ENCODE measurements at regions not wholly inside any gene's neighbourhood (a gene's known extent, or its start where the extent isn't known, plus 50 kb on each side); places are given as distances from the start of the nearest gene placed in this dataset.
"Not testable (repeated sequence)": the region's sequence is repeated elsewhere in the genome, so short reads cannot be mapped to it uniquely, and the experiment has no call there.

DNA sequence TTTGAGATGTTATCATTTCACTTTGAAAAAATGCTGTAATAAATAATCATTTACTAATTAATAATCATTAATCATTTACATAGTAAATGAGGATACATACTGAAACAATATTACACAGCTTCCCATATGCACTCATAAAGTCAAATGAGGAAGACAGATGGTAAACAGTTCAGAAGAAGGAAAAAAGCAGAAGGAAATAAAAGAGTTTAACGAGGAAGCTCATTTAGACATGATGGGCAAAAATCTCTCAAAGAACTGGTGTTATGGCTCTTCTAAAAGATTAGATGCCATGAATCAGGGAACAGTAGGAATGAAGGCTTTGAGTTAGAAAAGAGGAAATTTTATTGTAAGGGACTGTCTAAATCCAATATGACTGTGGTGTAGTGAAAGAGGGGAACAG is 347.6 kb downstream of the PTPRC start:
- no peak for DNase-seq

DNA sequence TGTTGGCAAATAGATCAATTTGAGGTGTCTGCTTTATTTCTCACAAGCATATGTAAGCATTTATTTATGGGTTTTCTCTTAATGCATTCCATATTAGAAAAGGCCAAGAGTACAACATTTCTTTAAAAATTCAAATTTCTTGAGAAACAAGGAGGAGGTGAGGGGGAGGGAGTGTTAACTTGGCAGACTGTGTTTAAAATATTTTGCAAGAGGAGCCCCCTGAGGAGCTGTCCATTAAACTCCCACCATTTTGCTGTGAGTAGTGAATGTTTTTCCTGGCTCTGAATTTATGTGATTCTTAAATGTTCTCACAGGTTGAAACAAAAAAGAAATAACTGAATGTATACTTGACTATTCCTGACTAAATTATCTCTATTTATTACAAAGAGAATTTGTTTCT is 363.8 kb downstream of the PTPRC start:
- no peak for DNase-seq

DNA sequence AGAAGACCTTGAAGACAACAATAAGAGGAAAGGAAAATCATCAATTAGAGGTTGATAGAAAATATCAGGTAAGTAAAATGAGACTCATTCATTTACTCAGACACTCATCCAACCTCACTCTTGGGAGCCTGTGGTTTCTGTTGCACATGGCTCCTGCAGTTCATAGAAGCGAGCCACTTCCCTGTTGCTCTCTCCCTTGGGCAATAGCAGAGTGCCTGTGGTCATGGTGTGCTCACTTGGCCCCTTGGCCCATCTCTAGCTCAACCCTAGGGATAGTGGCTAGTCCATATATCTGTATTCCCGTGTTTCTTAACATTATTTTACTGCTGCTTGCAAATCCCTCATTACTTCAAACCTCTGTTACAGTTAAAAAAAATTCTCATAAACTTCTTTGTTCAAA is 368.6 kb downstream of the PTPRC start:
- DNase-seq, result no peak

DNA sequence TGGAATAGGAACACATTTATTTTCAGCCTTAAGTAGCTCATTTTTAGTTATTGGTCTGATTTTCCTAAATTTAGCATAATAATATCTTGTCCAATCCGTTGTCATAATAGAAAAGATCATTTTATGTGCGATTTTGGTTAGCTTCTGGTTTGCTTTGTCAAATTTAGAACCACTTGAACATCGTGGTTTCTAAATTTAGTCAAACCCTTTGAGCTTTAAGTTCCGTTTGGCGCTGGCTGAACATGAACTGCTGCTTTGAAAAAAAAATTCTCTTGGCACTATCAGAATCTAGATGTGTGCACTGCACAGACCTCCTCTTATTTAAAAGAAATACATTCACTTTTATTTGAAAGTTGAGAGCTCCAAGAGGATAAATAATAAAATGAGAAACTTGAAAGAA is 370.6 kb downstream of the PTPRC start:
- no peak for DNase-seq

DNA sequence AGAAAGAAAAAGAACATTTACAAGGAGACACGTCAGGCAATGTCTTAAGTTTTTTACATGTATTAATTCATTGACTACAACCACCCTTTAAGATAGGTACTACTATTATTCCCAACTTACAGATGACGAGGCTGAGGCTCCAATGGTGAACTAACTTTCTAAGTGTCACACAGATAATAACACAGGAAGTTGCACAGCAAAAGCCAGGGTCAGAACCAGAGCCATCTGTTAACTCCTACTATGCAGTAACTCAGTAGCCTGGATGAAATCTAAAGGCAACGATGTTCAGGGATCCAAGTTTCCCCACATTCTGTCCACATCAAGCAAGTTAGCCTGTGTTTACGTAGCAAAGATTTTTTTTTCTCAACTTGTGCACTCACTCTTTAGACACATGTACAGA is 371.7 kb downstream of the PTPRC start:
- no peak for DNase-seq

DNA sequence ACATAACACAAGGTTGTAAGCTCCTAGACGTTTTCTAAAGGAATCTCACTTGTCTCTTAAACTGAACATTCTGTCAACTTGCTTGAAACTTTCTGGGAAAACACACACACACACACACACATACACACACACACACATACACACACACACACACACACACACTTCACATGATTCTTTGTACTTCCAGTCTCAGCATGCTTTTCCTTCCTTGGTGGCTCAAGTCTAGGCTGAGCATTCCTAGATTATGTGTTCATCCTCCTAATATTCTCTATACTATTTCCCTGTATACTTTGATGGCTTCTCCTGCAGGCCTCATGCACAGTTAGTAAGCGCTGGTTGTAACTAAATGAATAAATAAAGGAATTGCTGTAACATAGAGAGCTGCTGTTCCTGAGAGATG is 372.1 kb downstream of the PTPRC start:
- no peak for DNase-seq

DNA sequence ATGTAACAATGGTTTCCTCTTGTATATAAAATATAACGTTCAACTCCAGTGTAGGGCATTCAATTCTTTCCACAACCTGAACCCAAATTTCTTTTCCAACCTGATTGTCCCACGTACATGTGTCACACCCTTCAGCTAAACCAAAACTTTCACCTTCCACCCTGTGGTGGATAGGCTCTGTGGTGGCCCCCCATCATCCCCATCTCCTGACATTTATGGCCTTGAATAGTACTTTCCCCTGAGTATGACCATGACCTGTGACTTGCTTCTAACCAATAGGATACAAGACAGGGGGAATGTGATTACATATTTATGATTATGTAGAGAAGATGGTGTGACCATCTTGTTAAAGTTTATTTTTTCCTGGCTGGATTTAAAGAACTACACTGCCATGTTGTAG is 377.0 kb downstream of the PTPRC start:
- DNase-seq, result no peak

DNA sequence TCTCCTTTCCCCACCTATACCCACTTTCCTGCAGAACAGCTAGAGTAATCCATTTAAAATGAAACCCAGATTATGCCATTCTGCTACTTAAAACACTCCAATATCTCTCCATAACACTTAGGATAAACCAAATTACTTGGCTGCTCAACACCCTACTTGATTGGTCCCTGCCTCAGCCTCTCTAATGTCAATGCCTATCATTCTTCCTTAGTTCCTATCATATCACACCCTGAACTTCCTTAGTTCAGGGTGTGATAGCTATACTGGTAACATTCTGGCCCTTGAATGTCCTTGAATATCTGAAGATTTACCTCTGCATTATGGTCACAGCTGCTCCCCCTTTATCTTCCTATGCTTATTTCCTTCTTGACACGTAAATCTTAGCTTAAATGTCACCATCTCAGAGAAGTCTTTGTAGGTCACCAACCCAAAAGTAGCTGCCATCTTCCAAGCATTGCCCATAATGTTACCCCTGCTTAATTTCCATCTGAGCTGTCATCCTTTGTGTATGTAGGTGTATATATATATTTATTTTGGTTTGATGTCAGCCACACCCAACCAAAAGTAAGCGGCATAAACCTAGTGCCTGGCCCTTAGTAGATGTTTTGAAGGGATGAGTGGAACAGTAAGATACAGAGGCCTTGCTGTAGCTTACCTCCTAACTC is 379.8 kb downstream of the PTPRC start:
- no peak for DNase-seq

DNA sequence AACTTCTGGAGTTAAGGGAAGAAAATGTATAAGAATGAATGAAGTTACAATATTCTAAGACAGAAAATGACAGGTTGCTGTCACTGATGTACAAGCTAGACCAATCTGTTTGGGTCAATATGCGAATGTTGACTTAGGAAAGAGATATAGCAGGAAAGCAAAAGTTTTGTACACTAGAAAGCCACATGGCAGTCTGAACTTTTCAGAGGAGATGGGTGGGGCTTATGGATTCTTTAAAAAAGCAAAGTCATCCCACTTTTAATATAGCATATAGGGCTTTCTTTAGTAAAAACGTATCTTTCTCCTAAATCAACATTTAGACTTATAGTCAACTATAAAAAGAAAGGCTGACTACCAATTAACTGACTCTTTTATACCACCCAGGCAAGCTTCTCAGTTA is 381.2 kb downstream of the PTPRC start:
- no peak for DNase-seq

DNA sequence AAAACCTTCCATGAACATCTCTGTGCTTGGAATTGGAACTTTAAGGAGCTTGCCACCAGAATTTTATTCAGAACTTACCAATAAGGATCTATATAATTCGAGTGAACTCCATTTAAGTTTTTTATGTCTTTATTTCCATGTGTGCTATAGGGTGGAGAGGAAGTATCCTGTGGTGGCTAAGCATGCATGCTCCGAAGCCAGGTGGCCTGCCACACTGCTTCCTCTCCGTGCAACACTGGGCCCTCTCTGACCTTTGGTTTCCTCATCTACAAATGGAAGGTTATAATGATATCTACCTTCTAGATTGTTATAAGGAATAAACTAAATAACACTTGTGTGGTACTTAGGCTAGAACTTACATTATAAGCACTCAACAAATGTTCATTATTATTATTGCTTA is 382.1 kb downstream of the PTPRC start:
- no peak for DNase-seq

DNA sequence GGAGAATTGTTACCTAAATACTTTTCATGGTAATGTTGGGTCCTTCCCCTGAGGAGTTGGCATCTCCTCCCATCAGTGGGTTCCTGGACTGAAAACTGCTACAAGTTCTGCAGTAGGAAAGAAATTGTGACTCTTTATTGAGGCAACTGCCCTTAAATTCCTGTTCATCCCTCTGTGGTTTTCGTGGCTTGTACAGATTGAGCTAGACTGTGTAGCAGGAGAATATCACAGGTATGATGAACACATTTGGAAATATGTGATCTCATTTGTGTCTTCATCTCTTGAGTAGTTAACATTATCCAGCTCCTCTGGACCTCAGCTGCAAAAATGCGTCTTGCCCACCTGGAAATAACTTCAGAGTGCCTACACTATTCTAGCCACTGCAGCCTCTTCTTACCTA is 390.6 kb downstream of the PTPRC start:
- DNase-seq, result no peak

DNA sequence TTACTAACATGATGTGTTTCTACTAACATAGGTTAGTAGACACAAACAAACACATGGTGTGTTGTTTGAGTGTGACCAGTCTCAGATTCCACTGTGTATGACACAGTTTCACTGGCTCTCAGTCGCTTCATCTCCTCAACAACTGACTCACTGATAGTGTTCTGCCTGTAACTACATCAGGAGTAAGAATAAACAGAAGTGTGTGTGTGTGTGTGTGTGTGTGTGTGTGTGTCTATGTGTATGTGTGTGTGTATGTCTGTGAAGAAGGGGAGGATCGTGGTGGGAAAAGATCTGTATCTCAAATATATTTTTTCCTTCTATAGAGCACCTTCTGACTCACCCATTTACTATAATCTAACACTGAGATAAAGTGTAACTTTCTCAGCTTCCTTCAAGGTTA is 391.0 kb downstream of the PTPRC start:
- DNase-seq, result no peak

DNA sequence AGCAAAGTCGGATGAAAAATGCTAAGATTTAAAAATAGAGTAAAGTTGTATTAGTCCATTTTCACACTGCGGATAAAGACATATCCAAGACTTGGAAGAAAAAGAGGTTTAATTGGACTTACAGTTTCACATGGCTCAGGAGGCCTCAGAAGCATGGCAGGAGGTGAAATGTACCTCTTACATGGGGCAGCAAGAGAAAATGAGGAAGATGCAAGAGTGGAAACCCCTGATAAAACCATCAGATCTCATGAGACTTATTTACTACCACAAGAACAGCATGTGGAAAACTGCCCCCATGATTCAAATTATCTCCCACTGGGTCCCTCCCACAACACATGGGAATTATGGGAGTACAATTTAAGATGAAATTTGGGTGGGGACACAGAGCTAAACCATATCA is 391.7 kb downstream of the PTPRC start:
- DNase-seq, result not testable (repeated sequence)

DNA sequence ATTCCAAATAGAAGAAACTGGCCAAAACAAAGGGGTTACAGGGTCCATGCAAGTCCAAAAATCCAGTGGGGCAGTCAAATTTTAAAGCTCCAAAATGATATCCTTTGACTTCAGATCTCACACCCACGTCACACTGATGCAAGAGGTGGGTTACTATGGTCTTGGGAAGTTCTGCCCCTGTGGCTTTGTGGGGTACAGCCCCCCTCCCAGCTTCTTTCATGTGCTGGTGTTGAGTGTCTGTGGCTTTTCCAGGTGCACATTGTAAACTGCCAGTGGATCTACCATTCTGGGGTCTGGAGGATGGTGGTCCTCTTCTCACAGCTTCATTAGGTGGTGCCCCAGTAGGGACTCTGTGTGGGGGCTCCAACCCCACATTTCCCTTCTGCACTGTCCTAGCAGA is 392.3 kb downstream of the PTPRC start:
- DNase-seq, result not testable (repeated sequence)

DNA sequence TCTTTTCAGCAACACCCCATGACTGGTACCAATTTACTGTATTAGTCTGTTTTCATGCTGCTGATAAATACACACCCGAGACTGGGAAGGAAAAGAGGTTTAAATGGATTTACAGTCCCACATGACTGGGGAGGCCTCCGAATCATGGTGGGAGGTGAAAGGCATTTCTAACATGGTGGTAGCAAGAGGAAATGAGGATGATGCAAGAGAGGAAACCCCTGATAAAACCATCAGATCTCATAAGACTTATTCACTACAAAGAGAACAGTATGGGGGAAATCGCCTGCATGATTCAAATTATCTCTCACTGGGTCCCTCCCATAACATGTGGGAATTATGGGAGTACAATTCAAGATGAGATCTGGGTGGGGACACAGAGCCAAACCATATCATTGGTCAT is 393.6 kb downstream of the PTPRC start:
- DNase-seq, result not testable (repeated sequence)

DNA sequence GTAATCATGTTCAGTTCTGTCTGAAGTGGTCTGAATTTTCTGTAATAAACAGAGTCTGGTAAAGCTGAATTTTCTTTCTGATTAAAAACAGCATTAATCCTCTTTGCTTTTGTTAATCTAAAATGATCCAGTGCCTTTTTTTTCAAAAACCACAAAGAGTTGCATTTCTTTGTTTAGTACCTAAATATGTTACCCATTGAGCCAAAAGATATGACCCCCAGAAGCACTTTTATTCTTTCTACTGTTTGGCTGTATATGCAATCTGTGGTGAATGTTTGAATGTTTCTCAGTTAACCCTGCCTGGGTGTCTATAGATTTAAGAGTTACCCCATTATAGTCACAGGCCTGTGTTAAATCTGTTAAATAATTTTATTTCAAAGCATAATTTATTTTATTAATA is 394.8 kb downstream of the PTPRC start:
- DNase-seq, result no peak

DNA sequence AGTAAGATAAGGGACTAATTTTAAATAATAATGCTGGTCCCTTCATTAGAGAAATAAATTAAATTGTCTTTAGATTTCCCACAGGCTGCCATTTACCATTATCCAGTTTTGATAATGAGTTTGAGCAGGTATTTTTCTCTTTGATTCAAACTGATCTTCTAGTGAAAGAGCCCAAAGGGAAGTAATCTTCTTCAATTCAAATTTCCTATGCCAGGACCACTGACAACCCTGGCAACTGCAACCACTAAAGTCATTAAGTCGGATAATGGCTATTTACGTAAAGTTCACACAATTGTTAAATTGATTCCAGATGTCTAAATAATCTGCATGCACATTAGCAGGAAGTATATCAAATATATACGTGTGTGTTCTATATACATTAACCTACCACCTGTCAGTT is 399.3 kb downstream of the PTPRC start:
- no peak for DNase-seq

DNA sequence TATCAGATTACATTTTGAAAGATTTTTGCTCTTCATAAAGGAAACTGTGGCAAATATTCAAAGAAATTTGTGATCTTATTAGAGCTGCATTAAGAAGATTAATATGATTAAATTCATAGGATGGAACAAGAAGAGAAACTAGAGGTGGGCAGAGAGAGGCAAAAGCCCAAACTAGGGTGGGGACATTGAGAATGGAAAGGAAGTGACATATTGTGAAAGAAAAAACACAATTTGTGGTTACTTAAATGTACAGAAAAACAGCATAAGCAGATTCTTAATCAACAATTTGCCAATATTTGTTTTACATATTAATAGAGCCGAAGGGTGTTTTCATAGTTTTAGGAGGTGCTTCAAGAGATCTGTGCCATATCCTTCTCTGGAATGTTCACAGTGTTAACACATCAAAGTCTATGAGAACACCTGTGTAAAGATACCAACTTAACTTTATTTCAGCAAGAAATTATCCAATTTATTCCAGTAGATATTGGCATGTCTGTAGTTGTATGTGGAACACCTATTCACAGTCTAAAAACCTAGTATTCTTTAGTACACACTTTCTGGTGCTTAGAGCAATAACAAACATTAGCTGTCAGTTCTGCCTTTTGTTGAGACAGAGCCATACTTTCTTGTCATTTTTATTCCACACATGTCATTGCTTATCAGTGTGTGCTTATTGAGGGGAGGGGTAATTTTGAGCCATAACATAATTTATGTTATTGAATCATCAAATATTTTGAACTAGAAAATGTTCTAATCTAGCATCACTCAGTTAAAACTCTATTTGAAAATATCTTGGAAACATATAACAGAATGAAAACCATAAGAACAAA is 401.5 kb downstream of the PTPRC start:
- no peak for DNase-seq

DNA sequence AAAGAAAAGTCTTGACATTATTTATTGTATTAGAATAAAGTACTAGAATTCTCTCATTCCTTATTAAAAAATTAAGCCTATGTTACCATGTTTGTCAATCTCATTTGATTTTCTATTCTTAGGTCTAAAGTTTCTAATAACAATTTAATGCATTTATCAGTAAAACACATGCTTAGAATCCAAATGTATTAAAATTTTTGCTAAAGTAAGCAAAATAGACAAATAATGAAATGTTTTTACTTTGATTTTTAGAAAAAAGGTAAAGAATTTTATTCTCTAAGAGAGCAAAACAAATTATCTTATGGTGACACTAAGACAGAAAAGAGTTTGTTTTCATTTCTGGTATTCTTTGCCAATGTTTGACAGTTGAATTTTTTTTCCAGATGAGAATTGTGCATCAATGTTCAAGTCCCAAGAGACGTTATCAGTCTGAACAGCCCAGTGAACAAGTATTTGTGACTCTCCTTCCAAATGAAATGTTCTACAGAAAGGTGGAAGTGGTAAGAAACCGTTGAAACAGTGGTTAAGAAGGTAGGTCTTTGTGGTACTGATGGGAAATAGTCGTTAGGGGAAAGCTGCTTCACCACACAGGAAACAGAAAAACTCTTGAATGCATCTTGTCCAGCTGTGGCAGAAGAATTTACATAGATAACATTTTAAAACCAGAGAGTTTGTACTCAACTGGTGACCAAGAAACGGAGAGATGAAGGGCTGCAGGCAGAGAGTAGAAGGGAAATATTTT is 402.5 kb downstream of the PTPRC start:
- DNase-seq, result no peak

DNA sequence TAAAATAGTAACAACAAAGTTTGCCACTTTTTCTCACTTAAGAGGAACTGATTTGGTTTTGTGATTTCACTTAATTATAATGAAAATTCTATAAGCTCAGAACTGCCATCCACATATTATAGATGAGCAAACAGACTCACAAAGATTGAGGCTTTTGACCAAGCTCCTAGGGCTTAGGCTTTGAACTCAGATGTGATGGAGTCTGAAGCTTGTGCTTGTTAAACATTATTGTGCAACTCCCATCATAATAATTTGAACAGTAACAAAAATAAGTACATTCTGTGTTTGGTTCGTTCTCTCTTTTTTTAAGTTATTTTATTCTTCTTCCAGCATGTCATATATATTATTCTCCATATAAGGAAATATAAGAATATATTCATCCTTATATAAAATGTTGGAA is 403.4 kb downstream of the PTPRC start:
- DNase-seq, result no peak

DNA sequence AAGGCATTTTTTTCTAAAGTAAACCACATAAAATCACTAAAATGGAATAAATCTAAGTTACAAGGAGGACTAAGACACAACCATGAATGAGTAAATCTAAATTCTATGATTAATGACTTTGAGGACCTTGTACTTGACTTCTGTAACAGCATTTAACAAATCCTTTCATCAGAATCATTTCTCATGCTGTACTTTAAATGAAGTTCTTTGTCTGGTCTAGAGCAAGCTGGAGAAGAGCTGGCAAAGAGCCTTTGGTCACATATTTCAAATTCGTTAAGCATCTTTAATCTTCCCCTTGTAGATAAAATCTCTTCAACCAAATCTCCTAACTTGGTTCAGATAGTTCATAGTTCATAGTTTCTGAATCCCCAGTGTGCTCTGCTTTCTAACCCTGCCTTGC is 405.4 kb downstream of the PTPRC start:
- no peak for DNase-seq

DNA sequence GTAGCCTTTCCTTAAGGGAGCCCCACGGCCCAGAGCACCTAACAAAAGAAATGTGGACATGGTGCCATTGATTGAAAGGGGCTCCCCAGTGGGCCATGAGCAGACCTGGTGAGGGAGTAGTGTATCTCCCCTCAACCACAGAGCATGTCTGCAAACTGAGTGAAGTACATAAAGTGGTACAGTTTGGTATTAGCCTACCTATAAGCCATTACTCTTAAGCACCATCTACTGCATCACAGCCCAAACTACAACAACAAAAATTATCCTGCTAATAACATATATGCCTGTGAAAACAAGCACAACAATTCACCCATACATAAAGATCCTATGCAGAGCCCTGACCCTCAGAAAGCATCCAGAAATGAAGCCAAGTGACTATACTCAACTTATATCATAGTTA is 407.8 kb downstream of the PTPRC start:
- no peak for DNase-seq

DNA sequence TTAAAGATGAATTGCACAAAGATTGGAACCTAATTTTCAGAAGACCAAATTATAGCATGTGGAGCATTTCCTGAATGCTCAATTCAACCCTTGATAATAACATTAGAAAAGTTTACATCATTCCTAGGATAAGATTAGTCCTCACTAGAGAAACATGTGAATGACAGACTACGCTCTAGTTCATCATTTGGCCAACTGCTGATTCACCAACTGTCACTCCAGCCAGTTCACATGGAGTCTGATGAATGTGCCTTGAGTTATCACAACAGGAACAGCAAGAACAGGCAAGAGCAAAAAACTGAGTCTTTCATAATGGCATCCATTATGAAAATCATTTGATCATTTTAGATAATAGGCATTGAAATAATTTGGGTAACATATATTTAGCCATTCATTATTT is 415.9 kb downstream of the PTPRC start:
- DNase-seq, result no peak

DNA sequence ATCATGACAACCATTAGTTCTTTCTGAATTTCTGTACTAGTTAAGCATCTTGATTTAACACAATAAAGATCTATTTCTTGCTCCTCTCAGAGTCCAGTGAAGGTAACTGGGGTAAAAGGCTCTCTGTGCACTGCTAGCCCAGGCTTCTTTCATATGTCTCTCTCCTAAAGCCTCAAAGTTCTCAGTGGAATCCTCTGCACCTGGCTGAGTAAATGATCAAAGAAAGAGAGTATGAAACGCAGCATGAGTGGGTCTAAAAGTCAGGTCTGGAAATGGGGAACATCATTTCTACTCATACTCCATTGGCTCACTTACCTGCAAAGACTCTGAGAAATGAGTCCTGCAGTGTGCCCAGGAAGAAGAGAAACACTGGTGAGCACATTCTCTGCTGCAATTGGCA is 418.5 kb downstream of the PTPRC start:
- DNase-seq, result no peak

Data from activated CD4-positive, CD25-positive, alpha-beta regulatory T cell (primary cell).